Liver (tissue), 3 donors: ENCODE measurements at regions not wholly inside any gene's neighbourhood (a gene's known extent, or its start where the extent isn't known, plus 50 kb on each side); places are given as distances from the start of the nearest gene placed in this dataset.

Source experiments
- GABPA ChIP-seq, 2 donors: IDR thresholded peaks in 1 of 2; conservative IDR thresholded peaks in 1 of 2; 2 replicates each; pipeline ENCODE4 v1.6.1; 2016; ENCODE audit warnings: antibody characterized with exemption in 2 of 2, mild to moderate bottlenecking in 1 of 2, moderate library complexity in 1 of 2
- TF ChIP-seq, protein P1 (sequence below): fragments of 150-350 bp; IDR thresholded peaks from 2 replicates; pipeline ENCODE4 v1.5.1; 2017; ENCODE audit warnings: improper control_type of control experiment, low read depth, low read length; ENCODE audit not compliant: missing input control
- donor health status: healthy.
- donor health status: healthy.

DNA sequence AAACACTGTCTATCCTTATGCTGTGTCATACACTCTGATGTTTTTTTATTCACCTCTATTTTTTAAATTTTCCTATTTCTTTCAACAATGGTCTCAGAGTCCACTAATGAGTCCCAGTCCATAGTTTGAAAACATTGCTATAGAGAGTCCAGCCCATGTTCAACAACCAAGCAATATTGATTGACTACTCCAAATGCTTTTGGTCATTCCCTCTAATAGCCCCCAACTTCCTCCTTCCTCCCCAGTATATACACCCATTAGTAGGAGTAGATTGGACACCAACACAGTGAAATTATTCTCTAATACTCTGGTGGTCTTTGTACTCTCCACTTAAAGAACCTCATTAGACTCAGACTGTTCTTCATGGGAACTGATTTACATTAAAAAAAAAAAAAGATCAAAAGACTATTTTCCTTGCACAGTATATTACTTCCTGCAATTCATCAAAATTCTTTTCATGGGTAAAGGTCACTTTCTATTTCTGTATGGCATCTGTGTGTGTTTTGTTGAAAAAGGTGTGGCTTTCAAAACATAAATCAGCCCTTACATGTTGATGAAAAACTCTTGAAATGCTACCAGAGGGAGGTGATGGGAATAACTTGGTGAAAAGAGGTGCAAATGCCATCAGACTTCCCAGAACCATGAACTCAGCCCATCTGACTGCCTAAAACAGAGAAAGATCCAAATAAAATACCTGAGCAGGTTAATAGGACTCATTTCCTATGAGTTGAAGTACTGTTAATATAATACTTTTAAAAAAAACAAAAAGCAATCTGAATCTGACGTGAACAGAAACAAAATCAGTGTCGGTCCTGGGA is 250.3 kb upstream of the KLF3 start:
- TF ChIP-seq, protein P1, sequence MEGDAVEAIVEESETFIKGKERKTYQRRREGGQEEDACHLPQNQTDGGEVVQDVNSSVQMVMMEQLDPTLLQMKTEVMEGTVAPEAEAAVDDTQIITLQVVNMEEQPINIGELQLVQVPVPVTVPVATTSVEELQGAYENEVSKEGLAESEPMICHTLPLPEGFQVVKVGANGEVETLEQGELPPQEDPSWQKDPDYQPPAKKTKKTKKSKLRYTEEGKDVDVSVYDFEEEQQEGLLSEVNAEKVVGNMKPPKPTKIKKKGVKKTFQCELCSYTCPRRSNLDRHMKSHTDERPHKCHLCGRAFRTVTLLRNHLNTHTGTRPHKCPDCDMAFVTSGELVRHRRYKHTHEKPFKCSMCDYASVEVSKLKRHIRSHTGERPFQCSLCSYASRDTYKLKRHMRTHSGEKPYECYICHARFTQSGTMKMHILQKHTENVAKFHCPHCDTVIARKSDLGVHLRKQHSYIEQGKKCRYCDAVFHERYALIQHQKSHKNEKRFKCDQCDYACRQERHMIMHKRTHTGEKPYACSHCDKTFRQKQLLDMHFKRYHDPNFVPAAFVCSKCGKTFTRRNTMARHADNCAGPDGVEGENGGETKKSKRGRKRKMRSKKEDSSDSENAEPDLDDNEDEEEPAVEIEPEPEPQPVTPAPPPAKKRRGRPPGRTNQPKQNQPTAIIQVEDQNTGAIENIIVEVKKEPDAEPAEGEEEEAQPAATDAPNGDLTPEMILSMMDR, result no peak
- no peak for TF ChIP-seq GABPA (IDR thresholded peaks at IDR 0.05 in 1 of 2, conservative IDR thresholded peaks at IDR 0.05 in 1 of 2)
